ENCODE measurements at regions not wholly inside any gene's neighbourhood (a gene's known extent, or its start where the extent isn't known, plus 50 kb on each side); places are given as distances from the start of the nearest gene placed in this dataset.

DNA sequence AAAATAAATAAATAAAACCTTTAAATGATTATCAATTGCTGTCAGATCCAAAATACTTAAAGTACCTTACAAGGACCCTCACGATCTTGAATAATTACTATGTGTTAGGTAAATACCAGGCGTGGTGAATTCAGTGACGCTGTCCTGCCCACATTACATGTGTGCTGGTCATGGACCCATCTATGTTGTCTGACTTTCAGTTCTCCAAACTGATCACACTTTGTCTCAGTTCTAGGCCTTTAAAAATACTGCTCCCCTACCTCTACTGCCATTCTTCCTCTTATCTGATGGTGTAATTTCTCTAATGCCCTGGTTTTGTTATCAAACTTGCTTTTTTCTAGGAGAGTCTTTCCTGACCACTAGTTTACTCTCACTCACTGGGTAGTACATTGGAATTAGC lies 520.7 kb downstream of the TRHDE start:
- intact Hi-C loops (cut with micrococcal nuclease; ENCODE audit: unreplicated experiment): no loop called here
- no peak overlapping the region for H3K4me3 ChIP-seq (ENCODE audit: low read depth, low read length, poor library complexity, severe bottlenecking)
- CTCF ChIA-PET: no interaction called here

DNA sequence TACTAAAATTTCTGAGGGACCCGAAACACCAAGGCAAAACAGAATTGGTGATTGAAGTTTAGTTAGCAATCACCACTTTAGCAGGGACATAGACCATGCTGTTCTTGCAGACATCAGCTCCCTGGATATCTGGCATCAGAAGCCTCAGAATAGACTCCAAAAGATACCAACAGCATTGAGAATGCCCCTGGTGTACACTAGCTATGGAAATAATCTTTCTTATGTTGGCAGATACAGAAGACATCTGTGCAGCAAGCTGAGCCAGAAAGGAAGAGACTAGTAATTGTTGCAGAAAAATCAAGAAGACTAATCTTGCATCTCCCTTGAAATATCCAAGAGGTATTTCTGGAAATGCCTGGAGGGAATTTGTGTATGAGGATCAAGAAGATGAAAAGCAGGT lies 521.6 kb downstream of the TRHDE start:
- H3K27me3 ChIP-seq (replicated peaks; ENCODE audit: insufficient read depth, low read depth, low read length, poor library complexity): no peaks in the 10 kb centered on the region
- ChIA-PET CTCF (no interaction called here), POLR2A (ENCODE audit: low non-redundant PET) (no interaction called here)
- no peak for TF ChIP-seq EZH2 (IDR thresholded peaks at IDR 0.05; ENCODE audit: borderline replicate concordance, low read depth, low read length, poor library complexity, severe bottlenecking)
- TF ChIP-seq, protein P1, sequence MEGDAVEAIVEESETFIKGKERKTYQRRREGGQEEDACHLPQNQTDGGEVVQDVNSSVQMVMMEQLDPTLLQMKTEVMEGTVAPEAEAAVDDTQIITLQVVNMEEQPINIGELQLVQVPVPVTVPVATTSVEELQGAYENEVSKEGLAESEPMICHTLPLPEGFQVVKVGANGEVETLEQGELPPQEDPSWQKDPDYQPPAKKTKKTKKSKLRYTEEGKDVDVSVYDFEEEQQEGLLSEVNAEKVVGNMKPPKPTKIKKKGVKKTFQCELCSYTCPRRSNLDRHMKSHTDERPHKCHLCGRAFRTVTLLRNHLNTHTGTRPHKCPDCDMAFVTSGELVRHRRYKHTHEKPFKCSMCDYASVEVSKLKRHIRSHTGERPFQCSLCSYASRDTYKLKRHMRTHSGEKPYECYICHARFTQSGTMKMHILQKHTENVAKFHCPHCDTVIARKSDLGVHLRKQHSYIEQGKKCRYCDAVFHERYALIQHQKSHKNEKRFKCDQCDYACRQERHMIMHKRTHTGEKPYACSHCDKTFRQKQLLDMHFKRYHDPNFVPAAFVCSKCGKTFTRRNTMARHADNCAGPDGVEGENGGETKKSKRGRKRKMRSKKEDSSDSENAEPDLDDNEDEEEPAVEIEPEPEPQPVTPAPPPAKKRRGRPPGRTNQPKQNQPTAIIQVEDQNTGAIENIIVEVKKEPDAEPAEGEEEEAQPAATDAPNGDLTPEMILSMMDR (conservative IDR thresholded peaks at IDR 0.05; ENCODE audit: low read depth, low read length): no peak
- H3K4me1 ChIP-seq (ENCODE audit: insufficient read depth, low read length, poor library complexity, severe bottlenecking): no peaks in the 10 kb centered on the region
- no peaks in the 10 kb centered on the region for H3K36me3 ChIP-seq (ENCODE audit: insufficient read depth, low read length, poor library complexity, severe bottlenecking)
- H3K9me3 ChIP-seq (ENCODE audit: low read depth, low read length, poor library complexity, severe bottlenecking): no peaks in the 10 kb centered on the region
- no peak overlapping the region for H3K27ac ChIP-seq (ENCODE audit: low read depth, low read length, poor library complexity, severe bottlenecking)
- no peak overlapping the region for H3K4me3 ChIP-seq (ENCODE audit: low read depth, low read length, poor library complexity, severe bottlenecking)
- DNase-seq (ENCODE audit: low spot score): no peak
- BruUV-seq (replicated peaks): no TSS peak
- intact Hi-C loops (cut with micrococcal nuclease; ENCODE audit: unreplicated experiment): no loop called here

More for the DNA sequence above, 520.7 kb downstream of the TRHDE start:
- H3K27me3 ChIP-seq (replicated peaks; ENCODE audit: insufficient read depth, low read depth, low read length, poor library complexity): no peaks in the 10 kb centered on the region
- no peak for DNase-seq (ENCODE audit: low spot score)
- no peak overlapping the region for H3K27ac ChIP-seq (ENCODE audit: low read depth, low read length, poor library complexity, severe bottlenecking)
- H3K4me1 ChIP-seq (ENCODE audit: insufficient read depth, low read length, poor library complexity, severe bottlenecking): no peaks in the 10 kb centered on the region
- POLR2A ChIA-PET (ENCODE audit: low non-redundant PET): no interaction called here
- BruUV-seq (replicated peaks): no TSS peak
- H3K36me3 ChIP-seq (ENCODE audit: insufficient read depth, low read length, poor library complexity, severe bottlenecking): no peaks in the 10 kb centered on the region
- H3K9me3 ChIP-seq (ENCODE audit: low read depth, low read length, poor library complexity, severe bottlenecking): no peaks in the 10 kb centered on the region
- no peak for TF ChIP-seq EZH2 (IDR thresholded peaks at IDR 0.05; ENCODE audit: borderline replicate concordance, low read depth, low read length, poor library complexity, severe bottlenecking)
- TF ChIP-seq, protein P1 (conservative IDR thresholded peaks at IDR 0.05; ENCODE audit: low read depth, low read length): no peak

DNA sequence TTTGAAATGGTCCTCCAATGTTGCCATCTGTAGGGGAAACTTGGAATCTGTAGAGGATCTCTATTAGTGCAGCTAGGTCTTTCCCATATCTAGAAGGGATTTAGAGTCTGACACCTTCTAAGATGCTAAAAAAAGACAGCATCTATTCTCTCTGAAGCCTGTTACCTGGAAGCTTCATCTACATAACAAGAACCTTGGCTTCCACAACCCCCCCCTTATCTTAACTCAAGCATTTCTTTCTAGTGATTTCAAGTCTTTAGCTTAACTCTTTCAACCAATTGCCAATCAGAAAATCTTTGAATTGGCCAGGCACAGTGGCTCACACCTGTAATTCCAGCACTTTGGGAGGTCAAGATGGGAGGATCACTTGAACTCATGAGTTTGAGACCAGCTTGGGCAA lies 543.3 kb downstream of the TRHDE start:
- H3K27ac ChIP-seq (ENCODE audit: low read depth, low read length, poor library complexity, severe bottlenecking): no peak overlapping the region
- BruUV-seq (replicated peaks): no TSS peak
- intact Hi-C loops (cut with micrococcal nuclease; ENCODE audit: unreplicated experiment): no loop called here
- ChIA-PET CTCF (no interaction called here), POLR2A (ENCODE audit: low non-redundant PET) (no interaction called here)
- H3K9me3 ChIP-seq (ENCODE audit: low read depth, low read length, poor library complexity, severe bottlenecking): peaks cover 5% of the 10 kb centered on the region
- H3K4me3 ChIP-seq (ENCODE audit: low read depth, low read length, poor library complexity, severe bottlenecking): no peak overlapping the region
- no peaks in the 10 kb centered on the region for H3K27me3 ChIP-seq (replicated peaks; ENCODE audit: insufficient read depth, low read depth, low read length, poor library complexity)
- no peaks in the 10 kb centered on the region for H3K4me1 ChIP-seq (ENCODE audit: insufficient read depth, low read length, poor library complexity, severe bottlenecking)
- TF ChIP-seq, protein P1 (conservative IDR thresholded peaks at IDR 0.05; ENCODE audit: low read depth, low read length): no peak
- no peak for TF ChIP-seq EZH2 (IDR thresholded peaks at IDR 0.05; ENCODE audit: borderline replicate concordance, low read depth, low read length, poor library complexity, severe bottlenecking)
- H3K36me3 ChIP-seq (ENCODE audit: insufficient read depth, low read length, poor library complexity, severe bottlenecking): no peaks in the 10 kb centered on the region
- no peak for DNase-seq (ENCODE audit: low spot score)

Data from A673 (cell line).